CD4-positive, alpha-beta T cell treated with Interleukin-4 for 4 hours (primary cell): ENCODE measurements at regions not wholly inside any gene's neighbourhood (a gene's known extent, or its start where the extent isn't known, plus 50 kb on each side); places are given as distances from the start of the nearest gene placed in this dataset.

ENCODE experiments used
- DNase-seq: peaks from one replicate; pipeline ENCODE4 v3.0.0-alpha.2; 2020

DNA sequence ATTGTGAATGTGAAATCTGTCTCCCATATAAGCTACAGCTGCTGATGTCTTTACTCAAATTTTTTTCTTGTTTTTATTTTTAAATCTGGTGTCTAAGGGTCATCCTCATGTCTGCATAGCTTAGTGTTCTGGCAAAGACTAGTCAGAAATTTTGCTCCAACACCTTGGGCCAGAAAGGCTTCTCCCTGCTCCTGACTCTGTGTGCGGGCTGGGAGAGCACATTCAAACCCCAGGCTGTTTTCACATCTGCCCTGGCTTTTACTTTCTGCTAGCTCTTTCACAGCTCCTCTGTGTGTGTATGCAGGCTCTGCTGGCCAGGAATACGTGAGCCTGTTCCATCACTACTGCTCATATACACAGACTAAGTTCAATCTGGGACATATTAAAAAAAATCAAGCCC, 102.9 kb upstream of the RIOK3 start:
- no peak for DNase-seq

DNA sequence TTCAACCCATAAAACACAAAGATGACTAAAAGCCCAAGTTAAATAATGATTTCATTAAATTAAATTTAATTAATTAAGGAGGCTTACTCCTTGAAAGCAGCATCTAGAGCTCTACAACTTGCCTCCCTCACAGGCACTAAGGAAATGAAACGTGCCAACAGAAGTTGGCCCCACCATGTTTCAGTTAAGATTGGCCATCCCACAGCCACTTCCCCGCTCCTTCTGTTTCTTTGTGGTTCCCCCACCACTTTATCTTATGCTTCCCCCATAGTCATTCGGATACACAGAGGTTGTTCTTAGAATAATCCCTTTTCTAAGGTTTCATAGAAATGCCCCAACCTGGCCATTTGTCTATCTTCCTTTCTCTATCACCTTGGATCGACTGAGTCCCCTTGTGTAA, 101.6 kb upstream of the RIOK3 start:
- DNase-seq = no peak

DNA sequence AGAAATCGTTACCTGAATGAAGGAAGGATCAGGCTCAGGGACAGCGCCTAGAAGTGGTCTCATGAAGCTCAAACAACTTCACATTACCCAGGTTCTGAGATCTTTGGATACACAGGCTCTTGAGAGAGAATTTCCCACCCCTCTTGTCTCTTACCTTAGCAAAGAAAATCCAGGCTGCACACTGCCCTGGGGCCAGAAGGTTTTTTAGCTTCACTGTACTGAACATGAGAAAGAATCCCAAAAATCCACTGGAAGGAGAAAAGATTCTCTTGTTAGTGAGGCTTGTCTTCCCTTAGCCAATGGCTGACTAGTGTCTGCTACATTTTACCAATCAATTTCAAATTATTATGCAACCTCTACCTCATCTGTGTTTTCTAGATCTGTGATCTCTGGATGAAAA, 101.0 kb upstream of the RIOK3 start:
- no peak for DNase-seq

DNA sequence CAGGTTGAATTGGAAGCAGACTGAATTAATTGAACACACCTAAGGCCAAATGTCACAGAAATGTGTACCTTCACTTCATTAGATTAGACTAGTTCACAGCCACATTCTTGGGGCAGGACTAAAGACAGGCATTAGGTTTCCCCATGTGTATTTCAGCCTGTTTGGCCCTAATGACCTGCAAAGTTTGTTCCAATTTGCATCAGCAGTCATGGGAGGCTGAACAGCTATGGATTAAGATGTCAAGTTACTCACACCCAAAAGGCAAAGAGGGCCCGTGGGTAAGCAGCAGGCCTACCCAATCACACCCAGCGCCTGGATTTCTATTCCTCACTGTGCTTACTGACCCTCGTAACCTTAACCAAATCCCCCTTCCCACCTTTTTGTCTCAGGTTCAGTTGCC, 99.6 kb upstream of the RIOK3 start:
- DNase-seq = no peak

DNA sequence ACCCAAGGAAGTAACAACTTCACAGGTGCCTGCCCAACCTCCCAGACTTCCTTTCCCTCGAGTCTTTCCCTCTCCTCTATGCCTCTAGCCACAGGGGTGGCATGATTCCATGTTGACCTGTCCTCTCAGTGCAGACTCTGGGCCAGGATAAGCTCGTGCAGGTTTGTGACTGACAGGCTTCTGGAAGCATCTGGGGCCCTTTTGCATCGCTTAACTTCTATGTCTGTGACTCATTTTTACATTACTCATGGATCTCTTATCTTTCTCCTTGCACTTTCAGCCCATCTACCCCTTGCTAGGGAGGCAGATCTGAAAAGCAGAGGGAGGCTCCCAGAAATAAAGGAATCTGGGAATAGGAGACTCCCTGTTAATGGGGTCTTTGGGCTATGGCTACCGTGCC, 98.5 kb upstream of the RIOK3 start:
- DNase-seq = no peak

DNA sequence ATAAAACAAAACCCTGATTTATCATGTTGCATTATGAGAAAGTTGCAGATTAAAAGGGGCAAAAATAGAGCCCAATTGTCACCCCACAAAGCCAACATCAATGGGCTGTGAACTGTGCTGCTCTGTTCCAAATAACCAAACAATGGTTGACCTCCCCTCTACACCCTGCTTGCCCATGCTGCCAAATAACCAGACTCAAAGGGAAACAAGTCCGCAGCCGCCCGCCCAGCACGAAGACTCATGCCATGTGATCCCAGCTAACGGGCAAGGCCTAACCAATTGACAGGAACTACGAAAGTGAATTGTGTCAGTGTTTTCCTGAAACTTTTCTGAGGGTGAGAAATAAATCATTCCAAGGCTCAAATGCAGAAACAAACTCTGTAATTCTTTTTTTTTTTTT, 97.9 kb upstream of the RIOK3 start:
- no peak for DNase-seq

DNA sequence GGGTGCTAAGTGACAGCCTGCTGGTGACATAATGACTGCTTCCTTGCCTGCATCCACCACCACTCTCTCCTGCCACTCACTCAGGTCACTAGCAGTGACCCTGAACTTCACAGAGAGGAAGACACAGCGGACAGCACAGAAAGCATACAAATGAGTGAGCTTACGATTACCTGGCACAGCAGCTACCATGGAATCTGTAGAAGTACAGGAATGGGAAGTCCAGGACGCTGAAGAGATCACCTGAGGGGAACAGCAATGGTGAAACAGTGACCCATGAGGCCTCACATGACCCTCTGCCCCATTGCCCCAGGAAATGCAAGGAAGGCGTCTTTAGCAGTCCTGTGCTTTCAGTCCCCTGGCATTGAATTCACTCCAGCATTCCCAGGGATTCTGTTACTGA, 96.7 kb upstream of the RIOK3 start:
- no peak for DNase-seq

DNA sequence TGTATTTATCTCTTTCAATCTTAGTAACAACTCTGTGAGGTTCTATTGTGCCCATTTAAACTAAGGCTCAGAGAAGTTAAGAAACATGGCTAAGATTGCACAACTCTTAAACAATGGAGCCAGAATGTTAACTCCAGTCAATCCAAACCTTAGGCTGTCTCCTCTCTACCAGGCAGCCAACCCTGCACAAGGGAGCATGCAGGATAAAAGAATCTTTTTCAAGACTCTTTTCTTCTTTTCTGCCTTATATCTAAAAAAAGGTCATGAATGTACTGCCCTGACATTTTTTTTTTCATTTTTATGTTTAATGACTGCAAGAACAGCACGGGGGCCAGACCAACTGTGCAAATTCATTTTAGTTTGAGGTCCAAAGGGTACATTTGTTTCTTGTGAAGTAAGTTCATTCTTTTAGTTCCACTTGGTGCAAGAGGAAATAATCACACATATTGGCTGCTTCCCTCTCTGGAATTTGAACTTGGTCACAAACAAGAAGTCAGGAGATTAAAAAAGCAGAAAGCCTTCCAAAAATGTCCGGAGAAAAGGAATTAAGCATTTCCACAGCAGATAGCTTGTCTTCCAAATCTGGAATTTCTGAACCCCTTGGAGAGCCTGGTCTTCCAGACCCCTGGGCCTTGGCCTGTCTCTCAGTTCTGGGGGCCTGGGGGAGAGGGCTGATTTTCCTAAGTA, 96.0 kb upstream of the RIOK3 start:
- DNase-seq = no peak

DNA sequence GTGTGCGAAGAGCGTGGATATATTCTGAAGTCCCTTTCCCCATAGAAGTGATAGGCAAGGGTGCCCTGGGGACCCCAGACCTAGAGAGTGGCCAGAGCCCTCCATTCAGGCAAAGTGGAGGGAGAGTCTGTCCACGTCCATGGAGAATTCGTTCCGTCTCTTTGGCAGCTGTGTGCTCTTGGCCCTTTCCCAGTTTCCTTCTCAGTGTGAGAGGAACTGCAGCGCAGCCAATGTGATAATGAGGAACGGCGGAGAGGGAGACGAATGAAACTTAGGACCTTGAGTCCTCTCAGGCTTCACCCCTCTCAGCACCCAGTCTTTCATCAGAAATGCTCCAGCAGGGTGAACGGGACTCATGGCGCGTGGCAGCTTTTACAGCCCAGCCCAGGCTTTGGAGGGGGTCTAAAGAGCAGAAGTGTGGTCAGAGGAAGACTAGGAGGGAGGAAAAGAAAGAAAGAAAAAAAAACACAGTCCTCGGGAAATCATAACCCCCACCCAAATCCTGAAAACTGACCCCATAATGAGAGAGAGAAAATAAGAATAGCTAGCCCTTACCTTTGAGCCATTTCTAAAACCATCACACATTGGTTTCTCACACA, 95.0 kb upstream of the RIOK3 start:
- no peak for DNase-seq

DNA sequence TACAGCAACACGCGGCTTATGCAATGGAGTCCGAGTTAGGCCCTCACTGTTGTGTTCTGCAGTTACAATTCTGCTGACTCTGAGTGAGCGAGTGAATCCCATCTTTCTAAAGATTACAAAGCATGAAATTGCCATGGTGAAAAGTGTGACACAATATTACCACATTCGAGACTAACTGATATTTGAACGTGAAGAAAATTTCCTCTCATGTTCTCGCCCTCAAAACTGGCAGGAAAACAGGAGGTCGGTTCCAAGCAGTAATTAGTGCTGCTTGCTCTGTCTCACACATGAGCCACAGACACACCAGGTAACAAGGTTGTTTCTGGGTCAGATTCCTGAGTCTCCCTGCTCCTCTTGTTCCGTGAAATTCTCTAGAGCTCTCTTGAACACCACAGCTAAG, 93.7 kb upstream of the RIOK3 start:
- no peak for DNase-seq

DNA sequence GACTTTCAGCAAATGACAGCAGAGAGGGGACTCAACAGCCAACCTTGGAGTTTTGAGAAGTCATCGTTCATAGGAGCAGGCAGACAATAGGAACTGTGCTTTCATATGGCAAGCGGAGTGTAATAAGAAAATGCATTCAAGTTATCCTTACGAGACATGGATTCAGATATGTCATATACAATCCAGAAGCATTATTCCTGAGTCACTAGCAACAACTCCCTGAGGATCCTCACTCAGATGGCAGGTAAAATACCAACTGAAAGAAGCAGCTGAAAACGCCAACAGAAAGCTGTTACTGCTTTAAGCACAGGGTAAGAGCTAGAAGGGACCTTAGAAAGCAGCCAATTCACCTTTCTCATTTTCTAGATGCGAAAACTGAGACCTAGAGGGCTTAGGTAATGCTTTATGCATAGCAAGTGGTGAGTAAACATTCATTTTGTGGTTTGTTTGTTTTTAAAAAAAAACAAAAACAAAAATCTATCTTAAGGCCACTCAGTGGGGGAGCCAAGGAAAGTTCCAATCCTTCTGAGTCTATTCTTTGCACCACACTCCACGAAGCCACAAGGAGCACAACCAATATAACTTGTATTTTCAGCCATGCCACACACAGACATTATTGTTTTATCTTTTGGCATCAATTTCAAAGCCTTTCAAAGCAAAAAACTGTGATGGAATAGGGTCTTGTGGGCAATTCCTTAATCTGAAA, 89.1 kb upstream of the RIOK3 start:
- DNase-seq = no peak

DNA sequence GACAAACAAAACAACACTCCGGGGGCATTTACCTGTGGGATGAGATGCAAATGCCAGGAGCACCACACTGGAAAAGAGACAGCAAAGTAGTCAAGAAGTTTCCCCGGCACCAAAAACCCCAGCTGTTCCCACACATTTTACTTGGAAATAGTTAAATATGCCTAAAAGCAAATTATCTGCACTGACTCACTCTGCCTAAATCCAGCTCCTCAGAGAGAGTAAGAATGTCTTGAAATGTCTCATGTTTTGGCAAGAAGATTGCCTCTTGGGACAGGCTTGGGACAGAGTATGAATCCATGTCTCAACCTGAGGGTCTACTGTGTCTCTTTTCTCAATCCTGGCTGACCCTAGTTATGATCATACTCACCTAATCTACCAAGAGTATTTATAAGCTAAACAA, 87.5 kb upstream of the RIOK3 start:
- DNase-seq = no peak

DNA sequence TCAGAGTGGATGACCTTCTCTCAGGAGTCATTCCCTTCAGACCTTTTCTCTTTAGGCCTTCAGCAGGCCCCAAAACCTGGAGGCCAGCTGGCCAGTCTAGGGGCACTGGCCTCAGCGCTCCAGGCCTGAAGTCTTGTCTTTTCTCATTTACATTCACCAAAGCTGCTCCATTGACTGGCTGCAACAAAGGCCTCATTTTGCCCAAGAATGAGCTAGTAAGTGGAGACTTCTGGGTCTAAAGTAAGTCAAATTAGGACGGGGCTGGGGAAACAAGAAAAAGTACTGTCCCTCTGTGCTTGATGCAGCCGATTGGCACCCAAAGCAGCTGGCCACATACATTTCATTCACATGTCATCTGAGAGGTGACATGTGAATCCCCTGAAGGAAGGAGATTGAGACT, 83.8 kb upstream of the RIOK3 start:
- no peak for DNase-seq

DNA sequence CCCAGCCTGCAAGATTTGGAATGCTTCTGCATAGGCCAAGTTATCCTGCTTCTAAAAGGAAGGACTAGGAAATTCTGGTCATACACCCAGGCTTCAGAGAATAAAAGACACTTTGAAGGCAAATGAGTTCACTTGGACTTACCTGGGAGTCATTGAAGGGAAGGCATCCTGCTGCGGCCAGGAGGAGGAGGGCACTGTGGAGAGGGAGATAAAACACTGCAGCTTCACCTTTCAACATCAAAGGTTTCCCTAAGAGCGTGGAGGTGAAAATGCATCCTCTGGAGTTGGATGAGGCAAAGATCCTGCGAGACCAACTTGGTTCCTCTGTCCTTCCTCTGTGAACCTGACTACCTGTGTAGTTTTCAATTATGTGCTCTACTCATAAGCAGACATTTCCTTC, 79.5 kb upstream of the RIOK3 start:
- no peak for DNase-seq

DNA sequence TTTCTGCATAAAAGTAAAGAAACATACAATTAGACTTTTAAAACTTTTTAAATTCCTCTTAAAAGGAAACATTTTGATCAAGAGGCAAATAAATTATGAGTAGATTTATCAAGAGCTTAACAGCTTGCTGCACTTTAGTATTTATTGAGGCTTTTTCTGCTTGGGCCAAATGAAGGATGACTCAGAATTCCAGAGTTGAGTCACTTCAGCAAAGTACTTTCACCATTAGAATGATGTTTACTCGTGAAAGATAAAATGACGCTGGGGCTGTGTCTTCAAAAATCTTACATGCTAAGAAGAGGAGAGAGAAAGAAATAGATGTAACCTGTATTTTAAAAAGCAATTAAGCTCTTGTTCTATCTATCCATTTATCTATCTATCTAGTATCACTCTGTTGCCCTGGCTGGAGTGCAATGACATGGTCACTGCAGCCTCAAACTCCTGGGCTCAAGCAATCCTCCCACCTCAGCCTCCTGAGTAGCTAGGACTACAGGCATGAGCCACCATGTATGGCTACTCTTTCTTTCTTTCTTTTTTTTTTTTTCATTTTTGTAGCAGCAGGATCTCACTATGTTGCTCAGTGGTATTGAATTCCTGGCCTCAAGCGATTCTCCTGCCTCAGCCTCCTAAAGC, 75.3 kb upstream of the RIOK3 start:
- DNase-seq = no peak

DNA sequence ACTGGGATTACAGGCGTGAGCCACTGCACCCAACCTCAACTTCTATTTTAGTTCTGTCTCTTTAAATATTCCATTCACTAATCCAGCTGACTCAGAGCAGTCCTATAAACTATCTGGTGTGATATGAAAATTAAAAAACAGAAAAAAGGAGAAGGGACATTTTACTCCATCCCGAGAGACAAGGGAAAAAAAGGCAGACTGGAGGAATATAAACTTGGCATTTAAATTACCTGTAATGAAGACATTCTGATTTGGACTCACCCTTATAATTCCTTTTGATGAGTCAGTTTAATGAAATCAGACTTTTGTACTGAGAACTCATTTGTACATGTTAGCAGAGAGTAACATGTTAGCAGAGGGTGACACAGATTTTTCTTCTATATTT, 74.8 kb upstream of the RIOK3 start:
- no peak for DNase-seq

DNA sequence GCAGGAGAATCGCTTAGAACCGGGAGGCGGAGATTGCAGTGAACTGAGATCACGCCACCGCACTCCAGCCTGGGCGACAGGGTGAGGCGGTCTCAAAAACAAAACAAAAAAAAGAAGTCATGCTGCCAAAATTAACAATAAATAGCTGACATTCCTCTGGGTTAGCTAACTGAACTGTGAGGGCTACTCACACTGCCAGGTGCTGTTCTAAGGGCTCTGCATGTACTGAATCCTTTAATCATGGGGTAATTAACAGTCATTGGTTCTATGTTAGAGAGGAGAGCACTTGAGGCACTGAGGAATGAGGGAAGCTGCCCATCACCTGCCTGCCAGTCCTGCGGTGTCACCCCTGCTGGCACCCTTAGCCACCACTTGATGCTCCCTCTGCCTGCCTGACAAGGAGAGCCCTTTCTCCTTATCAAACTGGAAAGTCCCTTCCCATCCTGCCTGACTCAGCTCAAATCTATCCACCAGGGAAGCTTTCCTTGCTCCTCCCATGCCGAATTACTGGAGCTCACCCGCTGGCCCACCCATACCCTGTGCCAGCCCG, 73.0 kb upstream of the RIOK3 start:
- DNase-seq = no peak

DNA sequence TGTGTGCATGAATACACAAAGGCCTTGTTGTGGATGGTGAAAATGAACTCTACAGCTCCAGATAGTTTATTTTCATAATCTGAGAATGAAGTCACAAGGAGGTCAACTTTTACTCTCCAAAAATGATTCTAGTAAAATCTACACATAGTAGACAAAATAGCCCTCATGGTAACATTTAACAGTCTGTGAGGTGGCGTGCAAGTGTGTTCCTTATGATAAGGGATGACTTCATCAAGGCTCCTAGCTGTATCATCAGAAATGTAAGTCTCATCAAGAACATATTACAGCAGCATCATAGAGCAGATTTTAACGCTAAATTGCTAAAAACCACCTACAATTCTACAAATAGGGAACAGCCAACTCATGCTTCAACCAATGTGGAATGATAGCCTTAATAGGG, 72.3 kb upstream of the RIOK3 start:
- DNase-seq = no peak

DNA sequence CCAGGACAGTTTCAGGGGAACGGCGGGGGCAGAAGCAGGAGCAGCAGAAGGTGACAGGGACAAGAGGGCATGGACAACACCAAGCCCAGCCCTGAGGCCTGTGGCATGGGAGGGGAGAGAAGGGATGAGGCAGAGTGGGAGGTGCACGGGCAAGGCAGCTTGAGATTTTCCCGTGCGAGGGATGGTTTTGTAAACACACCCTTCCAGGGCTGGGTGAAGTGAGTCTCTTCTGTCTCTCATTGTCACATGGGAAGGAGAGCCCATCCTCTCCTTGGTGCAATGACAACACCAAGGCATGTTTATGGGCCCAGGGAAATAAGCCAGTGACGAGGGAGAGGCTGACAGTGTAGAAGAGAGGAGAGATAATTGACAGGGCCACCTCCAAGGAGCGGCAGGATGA, 69.6 kb upstream of the RIOK3 start:
- no peak for DNase-seq

DNA sequence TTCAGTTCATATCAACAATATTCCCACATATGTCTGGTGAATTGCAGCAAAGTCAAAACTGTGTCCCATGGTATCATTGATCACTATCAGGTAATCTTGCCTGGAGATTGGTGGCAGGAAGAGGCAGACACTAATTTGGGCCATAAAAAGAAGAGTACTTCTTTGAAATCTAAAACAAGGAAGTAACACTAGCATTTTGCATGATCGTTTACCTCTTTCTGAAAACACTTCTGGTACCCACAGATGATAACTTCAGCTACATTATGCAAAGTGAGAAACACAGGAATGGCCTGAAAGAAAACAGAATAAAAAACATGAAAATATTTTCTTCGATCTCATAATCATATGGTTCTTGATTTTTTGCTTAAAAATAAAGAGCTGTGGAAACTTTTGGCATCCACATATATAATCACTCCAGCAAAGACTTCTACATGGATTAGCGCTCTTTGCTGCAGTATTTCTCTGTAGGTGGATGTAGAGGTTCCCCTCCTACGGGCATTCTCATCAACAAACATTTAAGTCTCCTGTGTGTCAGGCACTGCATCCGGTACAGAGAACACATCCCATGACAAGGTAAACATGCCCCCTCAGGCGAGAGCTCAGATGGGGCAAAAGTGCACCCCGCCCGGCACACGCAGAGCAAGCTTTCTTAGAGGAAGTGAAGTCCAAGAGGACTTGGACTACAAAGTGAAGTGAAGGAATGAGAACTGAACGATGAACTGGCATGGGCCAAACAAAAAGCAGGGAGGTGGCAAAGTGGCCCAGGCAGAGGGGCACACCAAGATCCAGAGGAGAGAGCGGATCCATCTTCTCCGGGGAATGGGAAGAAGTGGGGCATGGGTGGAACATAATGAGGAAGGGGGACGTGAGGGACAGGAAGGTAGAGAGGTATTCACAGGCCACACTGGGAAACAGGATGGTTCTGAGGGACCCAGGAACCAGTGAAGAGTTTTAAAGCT, 68.0 kb upstream of the RIOK3 start:
- no peak for DNase-seq

DNA sequence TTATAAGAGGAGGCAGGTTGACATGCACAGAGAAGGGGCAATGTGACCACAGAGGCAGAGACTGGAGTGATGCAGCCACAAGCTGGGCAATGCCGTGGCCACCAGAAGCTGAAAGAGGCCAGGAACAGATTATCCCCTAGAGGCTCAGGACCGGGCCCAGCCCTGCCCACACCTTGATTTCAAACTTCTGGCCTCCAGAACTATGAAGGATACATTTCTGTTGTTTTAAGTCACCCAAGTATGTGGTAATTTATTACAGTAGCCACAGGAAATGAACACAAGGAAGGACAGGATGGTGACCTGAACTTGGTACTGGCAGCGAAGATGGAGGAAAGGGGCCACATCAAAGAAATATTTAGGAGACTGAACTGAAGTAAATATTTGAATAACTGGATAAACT, 66.8 kb upstream of the RIOK3 start:
- DNase-seq = no peak

DNA sequence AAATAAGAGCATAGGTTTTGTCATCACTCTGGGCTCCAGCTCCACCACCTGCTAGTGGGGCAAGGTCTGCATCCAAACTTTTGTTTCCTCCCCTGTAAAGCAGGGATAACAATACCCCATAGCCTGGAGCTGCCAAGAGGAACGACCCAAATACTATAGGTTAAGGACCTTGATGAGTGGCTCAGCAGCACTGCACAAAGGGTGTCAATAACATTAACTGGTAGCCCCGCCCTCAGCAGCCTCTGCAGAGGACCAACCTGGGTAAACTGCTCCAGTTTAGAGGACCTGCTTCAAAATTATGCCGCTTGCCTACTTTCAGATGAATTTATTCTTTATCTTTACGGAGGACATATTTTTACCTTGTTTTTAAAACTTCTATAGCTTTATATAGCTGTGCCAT, 65.8 kb upstream of the RIOK3 start:
- no peak for DNase-seq

DNA sequence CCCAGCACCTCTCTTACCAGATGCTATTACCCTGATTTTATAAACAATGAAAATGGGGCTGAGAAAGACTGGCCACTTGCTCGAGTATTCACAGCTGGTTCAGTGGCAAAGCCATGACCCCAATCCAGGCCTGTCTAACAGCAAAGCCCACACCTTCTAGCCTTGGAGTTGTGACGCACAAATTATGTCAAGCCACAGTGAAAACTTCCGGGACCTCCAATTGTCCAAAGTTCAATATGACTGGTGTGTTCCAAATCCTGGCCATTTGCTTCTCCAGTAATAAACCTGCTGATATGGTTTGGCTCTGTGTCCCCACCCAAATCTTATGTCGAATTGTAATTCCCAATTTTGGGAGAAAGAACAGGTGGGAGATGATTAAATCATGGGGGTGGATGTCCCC, 64.7 kb upstream of the RIOK3 start:
- DNase-seq = no peak
